ENCODE measurements at regions not wholly inside any gene's neighbourhood (a gene's known extent, or its start where the extent isn't known, plus 50 kb on each side); places are given as distances from the start of the nearest gene placed in this dataset.

DNA sequence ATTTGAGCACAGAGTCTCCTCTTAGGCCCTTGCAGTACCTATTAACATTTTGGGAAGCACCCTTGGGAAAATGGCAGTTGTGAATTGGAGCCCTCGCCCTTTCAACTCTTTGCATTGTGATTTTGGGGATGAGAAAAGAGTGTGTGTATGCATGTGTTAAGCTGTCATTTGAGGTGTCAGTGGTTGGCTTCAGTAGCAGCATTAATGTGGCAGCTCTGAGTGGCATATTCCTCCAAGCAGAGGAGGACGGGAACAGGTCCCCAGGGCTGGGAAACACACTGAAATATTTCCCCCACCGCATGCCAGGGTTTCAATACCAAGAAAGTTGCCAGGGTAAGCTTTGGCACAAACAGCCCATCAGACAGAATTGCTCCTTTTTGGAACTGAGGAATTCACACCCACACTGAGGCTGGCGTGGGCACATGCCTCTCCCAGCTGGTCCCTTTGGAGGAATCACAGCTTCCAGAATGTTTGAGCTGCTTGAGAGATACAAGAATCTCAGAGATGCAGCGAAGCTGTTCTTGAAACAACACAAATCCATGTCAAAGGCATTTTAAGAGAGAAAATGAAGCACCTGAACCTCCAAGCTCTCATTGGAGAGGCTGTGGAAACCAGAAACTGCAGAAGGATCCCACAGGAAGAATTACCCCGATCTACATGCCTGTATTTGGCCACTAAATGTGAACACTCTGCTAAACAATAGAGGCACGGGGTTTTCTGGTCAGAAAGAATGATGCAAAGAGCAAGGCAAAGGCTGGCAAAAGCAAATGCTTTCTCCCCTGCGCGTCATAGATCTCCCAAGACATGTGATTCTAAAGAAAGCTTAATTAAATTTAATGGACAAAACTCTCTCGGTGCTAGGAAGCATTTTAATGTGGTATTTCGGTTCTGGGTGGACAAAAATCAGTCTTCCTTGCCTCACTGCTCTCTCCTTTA lies 67.2 kb upstream of the RCN1 start:
- CTCF ChIA-PET (ENCODE audit: partially characterized antibody) = interaction anchor here (0.7 to 2.2 kb wide), 4 partner anchors 9 to 153 kb away, joined by 3 to 7 read pairs (median 6); no protein-coding TSS in a partner anchor
- no peak overlapping the region for H2BK5ac ChIP-seq (ENCODE audit: low read depth, low read length)
- WGBS, 2 experiments (ENCODE audit: extremely low coverage in 1 of 2, insufficient coverage in 1 of 2, insufficient read length in 1 of 2, insufficient replicate concordance in 2 of 2, low coverage in 1 of 2, low lambda C conversion rate in 2 of 2, missing lambda C conversion rate in 1 of 2) = 85% methylated on average over 11 of the region's 11 CpGs; no CpG with 5 or more reads in 1 of the 2 experiments

More for the DNA sequence above, 67.2 kb upstream of the RCN1 start:
- Histone ChIP-seq H4K5ac (ENCODE audit: insufficient read length, low read depth, low read length) (no peak overlapping the region), H3K79me1 (ENCODE audit: low read depth, low read length) (no peaks in the 10 kb centered on the region), H3K27me3 (replicated peaks in 1 of 4; ENCODE audit: control insufficient read depth in 3 of 4, extremely low read depth in 1 of 4, insufficient read depth in 3 of 4, low read length in 3 of 4) (no peaks in the 10 kb centered on the region), H4K8ac (ENCODE audit: extremely low read depth, insufficient read depth, low read length) (no peak overlapping the region), H2BK20ac (ENCODE audit: low read length) (no peak overlapping the region), H4K91ac (replicated peaks; ENCODE audit: insufficient read length, low read length) (no peak overlapping the region), H2BK12ac (ENCODE audit: low read depth, low read length) (no peak overlapping the region), H3K4me2 (ENCODE audit: insufficient read depth in 1 of 2, low read depth in 2 of 2, low read length in 2 of 2) (no peak overlapping the region), H3K79me2 (ENCODE audit: control insufficient read depth in 1 of 2, insufficient read depth in 2 of 2, low read length in 2 of 2) (no peaks in the 10 kb centered on the region), H3K23me2 (ENCODE audit: low read depth, low read length) (no peaks in the 10 kb centered on the region), H3K36me3 (ENCODE audit: control insufficient read depth in 2 of 4, insufficient read depth in 4 of 4, low read length in 3 of 4) (no peaks in the 10 kb centered on the region), H2BK120ac (replicated peaks; ENCODE audit: low read depth, low read length) (no peak overlapping the region), H3K9ac (replicated peaks in 1 of 4; ENCODE audit: extremely low read depth in 1 of 4, low read depth in 3 of 4, low read length in 3 of 4) (no peak overlapping the region), H2AFZ (ENCODE audit: low read length) (no peak overlapping the region), H4K20me1 (replicated peaks in 1 of 2; ENCODE audit: control insufficient read depth in 1 of 2, insufficient read depth in 2 of 2, low read length in 2 of 2) (no peaks in the 10 kb centered on the region), H3K4me3 (ENCODE audit: extremely low read depth in 1 of 4, insufficient read depth in 2 of 4, low read depth in 3 of 4, low read length in 4 of 4) (no peak overlapping the region), H3K4ac (replicated peaks; ENCODE audit: insufficient read length, low read depth, low read length) (no peak overlapping the region), H3K14ac (ENCODE audit: insufficient read length) (no peak overlapping the region), H3K18ac (ENCODE audit: extremely low read depth, low read length) (no peak overlapping the region), H3K23ac (ENCODE audit: insufficient read length) (no peak overlapping the region), H2AK5ac (ENCODE audit: low read depth, low read length) (no peak overlapping the region), H3K56ac (replicated peaks; ENCODE audit: insufficient read length, low read depth, low read length) (no peak overlapping the region), H3K4me1 (replicated peaks in 1 of 4; ENCODE audit: control insufficient read depth in 3 of 4, insufficient read depth in 4 of 4, low read length in 3 of 4) (no peaks in the 10 kb centered on the region), H3K9me3 (ENCODE audit: insufficient read depth in 2 of 2, low read depth in 1 of 2, low read length in 1 of 2) (no peaks in the 10 kb centered on the region), H2BK15ac (ENCODE audit: low read length) (no peak overlapping the region), H3K27ac (ENCODE audit: low read depth, low read length) (no peak overlapping the region)
- FAIRE-seq (no peak), DNase-seq (ENCODE audit: low read depth in 1 of 2, low spot score in 2 of 2) (no peak)
- TF ChIP-seq SP2 (IDR thresholded peaks at IDR 0.05; ENCODE audit: low read length) = no peak
- TF ChIP-seq POLR2AphosphoS5 (IDR thresholded peaks at IDR 0.05; ENCODE audit: low read depth, low read length) = no peak
- no peak for TF ChIP-seq CHD2 (IDR thresholded peaks at IDR 0.05; ENCODE audit: low read length)
- TF ChIP-seq JUN (IDR thresholded peaks at IDR 0.05; ENCODE audit: low read depth, low read length) = no peak
- no peak for TF ChIP-seq SP4 (IDR thresholded peaks at IDR 0.05; ENCODE audit: low read length)
- no peak for TF ChIP-seq POLR2A (IDR thresholded peaks at IDR 0.05; ENCODE audit: control extremely low read depth in 1 of 2, low read depth in 2 of 2, low read length in 2 of 2)
- TF ChIP-seq GTF2F1 (IDR thresholded peaks at IDR 0.05; ENCODE audit: borderline replicate concordance, low read depth, low read length) = no peak
- POLR2A ChIA-PET (ENCODE audit: partially characterized antibody) = no interaction called here

All from H1 (cell line).